Peyer's patch (tissue), 4 donors: ENCODE measurements at regions not wholly inside any gene's neighbourhood (a gene's known extent, or its start where the extent isn't known, plus 50 kb on each side); places are given as distances from the start of the nearest gene placed in this dataset.

Experiments used
- DNase-seq, 3 donors: peaks; one replicate each; pipeline ENCODE4 v3.0.0-alpha.2; 2017 to 2019
- H3K27ac ChIP-seq, 4 donors: fragments of 200-600 bp; sonication (generic); one replicate each; pipeline ENCODE4 v1.5.1; 2016 to 2019
- H3K27me3 ChIP-seq, 2 donors: fragments of 200-600 bp; sonication (generic); one replicate each; pipeline ENCODE4 v1.5.1; 2019
- H3K36me3 ChIP-seq, 3 donors: fragments of 200-600 bp; sonication (generic); one replicate each; pipeline ENCODE4 v1.5.1; 2016 to 2019
- H3K4me1 ChIP-seq, 4 donors: fragments of 200-600 bp; sonication (generic); one replicate each; pipeline ENCODE4 v1.5.1; 2016 to 2019
- H3K4me3 ChIP-seq, 4 donors: fragments of 200-600 bp; sonication (generic); 1 replicate in 3 of 4; 2 replicates in 1 of 4; pipeline ENCODE4 v1.5.1; 2016 to 2019; ENCODE audit warnings: mild to moderate bottlenecking in 1 of 4
- H3K9me3 ChIP-seq, 4 donors: fragments of 200-600 bp; sonication (generic); one replicate each; pipeline ENCODE4 v1.5.1; 2016 to 2019; ENCODE audit warnings: mild to moderate bottlenecking in 1 of 4
- POLR2A ChIP-seq, 2 donors: fragments of 450-650 bp; IDR thresholded peaks; one replicate each; pipeline ENCODE4 v1.5.1; 2017; ENCODE audit warnings: antibody characterized with exemption in 2 of 2, mild to moderate bottlenecking in 2 of 2, moderate library complexity in 2 of 2
- TF ChIP-seq, protein P1 (sequence below), 6 experiments: fragments of 450-650 bp in 4 of 6; fragments of 200-600 bp in 2 of 6; sonication (generic) in 1 of 6; IDR thresholded peaks; one replicate each; pipeline ENCODE4 v1.5.1; 2017 to 2019; ENCODE audit warnings: antibody characterized with exemption in 6 of 6, mild to moderate bottlenecking in 3 of 6, moderate library complexity in 1 of 6

- H3K4me1 ChIP-seq, result no peaks in the 10 kb centered on the region
- no peaks in the 10 kb centered on the region for H3K9me3 ChIP-seq
- H3K36me3 ChIP-seq, result no peaks in the 10 kb centered on the region
- no peak overlapping the region for H3K4me3 ChIP-seq
- H3K27ac ChIP-seq, result no peak overlapping the region
- TF ChIP-seq POLR2A (IDR thresholded peaks at IDR 0.05), result no peak
- TF ChIP-seq, protein P1, sequence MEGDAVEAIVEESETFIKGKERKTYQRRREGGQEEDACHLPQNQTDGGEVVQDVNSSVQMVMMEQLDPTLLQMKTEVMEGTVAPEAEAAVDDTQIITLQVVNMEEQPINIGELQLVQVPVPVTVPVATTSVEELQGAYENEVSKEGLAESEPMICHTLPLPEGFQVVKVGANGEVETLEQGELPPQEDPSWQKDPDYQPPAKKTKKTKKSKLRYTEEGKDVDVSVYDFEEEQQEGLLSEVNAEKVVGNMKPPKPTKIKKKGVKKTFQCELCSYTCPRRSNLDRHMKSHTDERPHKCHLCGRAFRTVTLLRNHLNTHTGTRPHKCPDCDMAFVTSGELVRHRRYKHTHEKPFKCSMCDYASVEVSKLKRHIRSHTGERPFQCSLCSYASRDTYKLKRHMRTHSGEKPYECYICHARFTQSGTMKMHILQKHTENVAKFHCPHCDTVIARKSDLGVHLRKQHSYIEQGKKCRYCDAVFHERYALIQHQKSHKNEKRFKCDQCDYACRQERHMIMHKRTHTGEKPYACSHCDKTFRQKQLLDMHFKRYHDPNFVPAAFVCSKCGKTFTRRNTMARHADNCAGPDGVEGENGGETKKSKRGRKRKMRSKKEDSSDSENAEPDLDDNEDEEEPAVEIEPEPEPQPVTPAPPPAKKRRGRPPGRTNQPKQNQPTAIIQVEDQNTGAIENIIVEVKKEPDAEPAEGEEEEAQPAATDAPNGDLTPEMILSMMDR (IDR thresholded peaks at IDR 0.05), result no peak
- DNase-seq, result no peak
- no peaks in the 10 kb centered on the region for H3K27me3 ChIP-seq
These were observed 355.9 kb upstream of the AJAP1 start for GRCh38 chr1:4298361-4299083.

- Histone ChIP-seq H3K4me1 (no peaks in the 10 kb centered on the region), H3K4me3 (no peak overlapping the region), H3K9me3 (no peaks in the 10 kb centered on the region), H3K36me3 (no peaks in the 10 kb centered on the region), H3K27me3 (no peaks in the 10 kb centered on the region), H3K27ac (no peak overlapping the region)
- TF ChIP-seq, protein P1 (IDR thresholded peaks at IDR 0.05), result no peak
- no peak for TF ChIP-seq POLR2A (IDR thresholded peaks at IDR 0.05)
- DNase-seq, result no peak
These were observed 353.4 kb upstream of the AJAP1 start for GRCh38 chr1:4301007-4301406.

- TF ChIP-seq POLR2A (IDR thresholded peaks at IDR 0.05), result no peak
- TF ChIP-seq, protein P1 (IDR thresholded peaks at IDR 0.05), result no peak
- H3K4me3 ChIP-seq, result no peak overlapping the region
- no peaks in the 10 kb centered on the region for H3K27me3 ChIP-seq
- H3K27ac ChIP-seq, result no peak overlapping the region
- DNase-seq, result no peak
- no peaks in the 10 kb centered on the region for H3K4me1 ChIP-seq
- H3K9me3 ChIP-seq, result no peaks in the 10 kb centered on the region
- no peaks in the 10 kb centered on the region for H3K36me3 ChIP-seq
These were observed 351.1 kb upstream of the AJAP1 start for GRCh38 chr1:4303303-4303702.

- Histone ChIP-seq H3K27ac (no peak overlapping the region), H3K4me3 (no peak overlapping the region), H3K36me3 (no peaks in the 10 kb centered on the region), H3K9me3 (no peaks in the 10 kb centered on the region), H3K4me1 (no peaks in the 10 kb centered on the region), H3K27me3 (no peaks in the 10 kb centered on the region)
- TF ChIP-seq, protein P1 (IDR thresholded peaks at IDR 0.05), result no peak
- no peak for DNase-seq
These were observed 348.7 kb upstream of the AJAP1 start for GRCh38 chr1:4305526-4306301.

DNA sequence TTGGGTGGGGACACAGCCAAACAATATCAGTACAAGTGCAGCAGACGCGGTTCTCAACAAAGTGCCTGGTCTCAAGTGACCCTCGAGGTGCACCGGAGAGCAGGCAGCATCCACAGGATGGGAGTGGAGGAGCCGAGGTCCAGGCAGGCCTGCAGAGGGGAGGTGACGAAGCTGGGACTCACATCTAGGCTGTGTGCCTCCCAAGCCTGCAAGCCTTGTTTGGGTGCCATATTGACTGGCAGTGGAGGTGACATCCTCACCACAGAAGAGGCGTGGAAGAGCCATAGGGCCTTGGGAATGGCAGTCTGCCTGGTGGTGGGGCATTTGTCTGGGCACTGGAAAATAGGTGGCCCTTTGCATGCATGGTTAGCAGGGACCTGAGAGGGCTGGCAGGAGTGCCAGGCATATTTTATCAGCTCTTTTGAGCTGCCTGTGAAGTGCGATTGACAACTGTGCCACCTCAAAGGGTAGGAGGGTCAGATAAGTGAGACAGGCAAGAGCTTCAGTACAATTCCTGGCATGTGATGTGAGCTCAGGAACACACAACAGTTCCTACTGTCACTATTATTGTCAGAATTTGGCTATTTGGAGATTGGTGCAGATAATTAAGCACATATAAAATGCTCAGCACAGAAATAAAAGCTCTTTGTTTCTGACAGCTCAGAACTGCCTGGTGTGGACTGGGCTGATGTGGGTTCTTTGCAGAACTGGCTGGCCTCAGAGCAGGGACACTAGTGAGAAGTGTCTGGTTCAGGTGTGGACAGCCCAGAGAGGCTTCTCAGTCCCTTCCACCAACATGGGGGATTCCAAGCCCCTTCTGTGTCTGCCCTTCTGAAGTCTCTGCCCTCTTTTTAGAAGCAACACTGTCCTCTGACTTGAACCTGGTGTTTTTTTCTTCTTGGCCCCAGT is 347.6 kb upstream of the AJAP1 start:
- no peak overlapping the region for H3K27ac ChIP-seq
- no peak overlapping the region for H3K4me3 ChIP-seq
- no peaks in the 10 kb centered on the region for H3K27me3 ChIP-seq
- H3K36me3 ChIP-seq, result no peaks in the 10 kb centered on the region
- H3K4me1 ChIP-seq, result no peaks in the 10 kb centered on the region
- peak in 1 of 3 donors; percentile 13 for DNase-seq
- TF ChIP-seq POLR2A (IDR thresholded peaks at IDR 0.05), result no peak
- TF ChIP-seq, protein P1 (IDR thresholded peaks at IDR 0.05), result no peak
- H3K9me3 ChIP-seq, result no peaks in the 10 kb centered on the region
